ENCODE measurements at regions not wholly inside any gene's neighbourhood (a gene's known extent, or its start where the extent isn't known, plus 50 kb on each side); places are given as distances from the start of the nearest gene placed in this dataset.
"Not testable (repeated sequence)": the region's sequence is repeated elsewhere in the genome, so short reads cannot be mapped to it uniquely, and the experiment has no call there.

DNA sequence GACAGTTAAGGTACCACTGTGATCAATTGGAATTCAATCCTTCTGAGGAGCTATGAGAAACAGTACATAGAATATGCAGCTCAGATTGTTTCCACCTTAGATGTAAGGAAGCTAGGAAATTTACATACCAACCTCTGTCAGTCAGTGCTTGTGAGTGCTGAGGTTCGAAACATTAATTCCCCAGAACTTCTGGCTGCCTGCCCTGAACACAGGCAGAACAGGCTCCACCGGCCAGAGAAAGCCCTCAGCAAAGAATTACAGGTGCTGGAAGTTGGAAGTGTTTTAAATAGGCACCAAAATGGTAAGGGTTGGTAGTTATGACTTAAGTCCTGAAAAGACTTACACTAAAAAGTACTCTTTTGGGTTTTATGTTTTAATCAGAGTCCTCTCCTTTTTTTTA lies 651.8 kb downstream of the C4orf33 start:
- DNase-seq, result no peak

- DNase-seq, result no peak
Measured at GRCh38 chr4:129748991-129749390, 653.0 kb downstream of the C4orf33 start.

GRCh38 chr4:129751646-129752045 lies 655.7 kb downstream of the C4orf33 start:
- no peak for DNase-seq

DNA sequence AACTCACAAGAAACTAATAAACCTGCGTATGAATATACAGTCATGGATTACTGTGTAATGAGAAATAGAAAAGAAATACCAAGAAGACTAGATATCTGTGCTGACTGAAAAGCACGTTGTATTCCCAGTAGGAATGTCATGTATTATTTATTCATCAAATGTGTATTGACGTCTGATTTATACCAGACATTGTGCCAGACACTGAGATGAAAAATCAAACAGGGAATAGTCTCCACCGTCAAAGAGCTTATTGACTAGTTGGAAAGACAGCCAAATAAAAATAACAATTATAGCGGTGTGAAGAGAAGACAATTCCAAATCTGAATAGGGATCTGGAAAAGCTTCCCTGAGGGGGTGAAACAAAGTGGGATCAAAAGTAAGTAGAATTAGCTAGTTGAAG lies 687.6 kb downstream of the C4orf33 start:
- no peak for DNase-seq

DNA sequence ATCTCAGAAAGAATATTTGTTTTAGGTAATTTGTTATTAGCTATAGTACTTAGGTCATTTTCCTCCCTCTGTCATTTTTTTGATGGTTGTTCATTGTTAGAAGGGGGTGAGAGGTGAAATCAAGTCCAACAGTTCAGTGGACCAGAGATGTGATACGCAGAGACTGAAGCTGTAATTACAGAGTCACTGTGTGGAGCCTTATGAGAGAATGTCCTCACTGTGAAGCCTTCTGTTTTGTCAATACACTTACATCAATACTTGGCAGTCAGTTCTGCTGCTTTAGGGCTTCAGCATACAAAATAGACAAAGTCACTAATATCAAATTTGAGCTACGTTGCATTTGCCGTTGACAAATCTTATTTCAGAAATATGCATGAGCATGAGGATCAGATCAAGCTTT lies 692.5 kb downstream of the C4orf33 start:
- no peak for DNase-seq

DNA sequence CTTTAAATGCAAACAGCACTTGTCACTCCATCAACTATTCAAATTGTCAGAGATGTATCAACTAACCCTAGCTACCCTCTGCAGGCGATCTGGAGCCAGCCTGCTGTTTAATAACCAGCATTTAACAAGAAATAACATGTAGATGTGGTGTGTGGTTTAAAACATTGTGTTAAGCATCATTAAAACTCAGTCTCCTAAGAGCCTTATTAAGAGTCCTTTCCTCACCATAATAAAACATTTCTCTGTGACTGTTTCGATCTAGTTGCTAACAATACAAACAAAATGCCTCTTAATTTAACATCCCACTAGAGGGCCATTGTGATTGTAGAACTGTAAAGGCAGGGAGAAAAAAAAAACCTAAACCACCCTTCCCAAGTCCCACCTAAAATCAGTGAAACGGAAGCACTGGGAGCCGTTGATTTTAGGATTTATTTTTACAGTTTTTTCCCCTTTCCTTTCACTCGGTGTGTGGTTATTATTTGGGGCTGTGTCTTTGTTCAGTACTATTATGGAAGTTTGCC lies 708.6 kb downstream of the C4orf33 start:
- no peak for DNase-seq

- no peak for DNase-seq
Measured at GRCh38 chr4:129806986-129807385, 711.0 kb downstream of the C4orf33 start.

DNA sequence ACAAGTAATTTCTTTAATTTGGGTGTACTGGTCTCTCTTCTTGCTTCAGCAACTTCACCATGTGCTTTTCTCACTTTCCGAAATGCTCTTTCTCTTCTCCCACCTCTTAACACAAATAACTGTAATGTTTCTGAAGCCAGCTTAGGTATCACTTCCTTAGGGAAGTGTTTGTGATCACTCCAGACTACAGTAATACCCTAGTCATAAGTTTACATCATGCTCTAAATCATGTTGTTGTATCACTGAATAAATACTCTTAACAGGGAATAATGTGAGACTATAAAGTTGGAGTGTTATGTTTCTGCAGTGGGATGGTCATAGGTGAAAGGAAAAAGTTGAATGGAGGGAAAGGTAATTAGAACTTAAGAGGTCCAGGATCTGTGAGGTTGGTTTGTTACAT lies 712.3 kb downstream of the C4orf33 start:
- no peak for DNase-seq

DNA sequence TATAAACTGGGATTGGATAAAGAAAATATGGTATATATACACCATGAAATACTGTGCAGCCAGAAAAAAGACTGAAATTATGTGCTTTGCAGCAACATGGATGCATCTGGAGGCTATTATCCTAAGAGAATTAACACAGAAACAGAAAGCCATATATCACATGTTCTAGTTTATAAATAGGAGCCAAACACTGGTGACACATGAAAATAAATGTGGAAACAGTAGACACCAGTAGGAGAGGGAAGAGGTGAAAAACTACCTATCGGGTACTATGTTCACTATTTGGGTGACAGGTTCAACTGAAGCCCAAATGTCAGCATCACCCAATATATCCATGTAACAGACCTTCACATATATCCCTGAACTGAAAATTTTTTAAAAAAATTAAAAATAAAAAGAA lies 725.1 kb downstream of the C4orf33 start:
- DNase-seq, result no peak

GRCh38 chr4:129821963-129822362 lies 726.0 kb downstream of the C4orf33 start:
- no peak for DNase-seq

GRCh38 chr4:129822701-129823100 lies 726.7 kb downstream of the C4orf33 start:
- DNase-seq, result no peak

DNA sequence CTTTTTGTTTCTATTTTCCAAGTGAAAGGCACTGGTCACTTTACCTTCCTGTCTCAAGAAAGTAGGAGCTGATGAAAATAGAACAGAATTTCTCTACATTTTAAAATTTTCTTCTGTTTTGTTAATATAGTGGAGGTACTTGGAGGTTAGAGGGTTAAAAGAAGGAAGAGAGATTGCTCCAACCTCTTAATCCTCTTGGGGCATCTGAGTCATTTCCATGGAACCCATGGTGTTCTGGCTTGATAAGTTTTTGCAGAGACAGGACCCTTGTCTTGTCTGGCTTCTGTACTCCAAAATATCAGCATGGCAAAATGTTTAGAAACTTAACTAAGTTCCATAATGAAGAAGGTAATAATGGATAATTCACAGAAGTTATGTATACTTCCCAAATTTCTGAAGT lies 727.2 kb downstream of the C4orf33 start:
- no peak for DNase-seq

GRCh38 chr4:129829373-129829772 lies 733.4 kb downstream of the C4orf33 start:
- no peak for DNase-seq

- no peak for DNase-seq
Measured at GRCh38 chr4:129839687-129840086, 743.7 kb downstream of the C4orf33 start.

GRCh38 chr4:129842096-129842495 lies 746.1 kb downstream of the C4orf33 start:
- no peak for DNase-seq

DNA sequence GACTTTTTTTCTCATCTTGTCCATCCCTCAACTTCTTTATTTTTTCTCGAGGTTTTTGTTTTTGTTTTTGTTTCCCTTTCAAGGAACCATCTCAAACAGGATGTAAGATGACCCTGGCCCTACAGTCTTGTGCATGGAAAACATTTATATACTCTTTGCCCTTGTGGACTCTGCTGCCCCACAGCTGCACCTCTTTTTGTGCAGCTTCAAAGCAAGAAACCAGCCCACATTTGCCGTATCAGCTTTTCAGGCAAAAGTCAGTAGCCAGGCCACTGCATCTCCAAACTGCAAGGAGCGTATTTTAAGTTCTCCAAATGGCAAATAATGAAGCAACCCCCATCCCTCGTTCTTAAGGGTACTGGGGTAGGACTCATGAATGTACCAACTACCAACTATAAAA lies 756.5 kb downstream of the C4orf33 start:
- no peak for DNase-seq

DNA sequence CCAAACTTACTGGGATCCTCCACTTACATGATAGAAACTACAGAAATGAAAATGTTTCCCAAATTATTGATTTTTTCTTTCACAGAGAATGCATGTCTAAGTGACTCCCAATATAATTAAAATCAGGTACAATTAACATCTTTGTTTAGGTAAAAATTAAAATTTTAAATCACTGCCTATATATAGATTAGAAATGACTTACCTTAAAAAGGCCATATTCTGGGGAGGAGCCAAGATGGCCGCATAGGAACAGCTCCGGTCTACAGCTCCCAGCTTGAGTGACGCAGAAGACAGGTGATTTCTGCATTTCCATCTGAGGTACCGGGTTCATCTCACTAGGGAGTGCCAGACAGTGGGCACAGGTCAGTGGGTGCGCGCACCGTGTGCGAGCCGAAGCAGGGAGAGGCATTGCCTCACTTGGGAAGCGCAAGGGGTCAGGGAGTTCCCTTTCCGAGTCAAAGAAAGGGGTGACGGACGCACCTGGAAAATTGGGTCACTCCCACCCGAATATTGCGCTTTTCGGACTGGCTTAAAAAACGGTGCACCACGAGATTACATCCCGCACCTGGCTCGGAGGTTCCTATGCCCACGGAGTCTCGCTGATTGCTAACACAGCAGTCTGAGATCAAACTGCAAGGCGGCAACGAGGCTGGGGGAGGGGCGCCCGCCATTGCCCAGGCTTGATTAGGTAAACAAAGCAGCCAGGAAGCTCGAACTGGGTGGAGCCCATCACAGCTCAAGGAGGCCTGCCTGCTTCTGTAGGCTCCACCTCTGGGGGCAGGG lies 757.9 kb downstream of the C4orf33 start:
- DNase-seq, result not testable (repeated sequence)

- no peak for DNase-seq
Measured at GRCh38 chr4:129862461-129862860, 766.5 kb downstream of the C4orf33 start.

GRCh38 chr4:129863206-129863605 lies 767.3 kb downstream of the C4orf33 start:
- no peak for DNase-seq

- DNase-seq, result no peak
Measured at GRCh38 chr4:129883996-129884395, 788.0 kb downstream of the C4orf33 start.

GRCh38 chr4:129897111-129897510 lies 801.2 kb downstream of the C4orf33 start:
- DNase-seq, result no peak

DNA sequence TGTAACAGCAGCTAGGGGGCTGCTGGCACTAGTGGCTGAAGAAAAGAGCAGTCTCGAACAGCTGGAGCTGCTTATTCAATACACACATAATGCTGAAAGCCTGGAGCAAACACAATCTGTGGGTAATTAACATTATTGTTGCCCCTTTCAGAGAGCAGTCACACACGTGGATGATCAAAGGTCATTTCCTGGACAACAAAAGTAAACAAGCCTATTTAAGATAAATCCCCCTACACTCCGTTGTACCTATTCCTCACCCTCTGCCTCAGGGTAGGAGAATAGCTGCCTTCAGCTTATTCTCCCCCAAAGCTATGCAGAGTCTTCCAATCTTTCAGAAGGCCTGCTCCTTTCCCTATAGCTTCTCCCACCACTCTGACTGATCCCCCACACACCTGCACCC lies 803.9 kb downstream of the C4orf33 start:
- DNase-seq, result no peak

DNA sequence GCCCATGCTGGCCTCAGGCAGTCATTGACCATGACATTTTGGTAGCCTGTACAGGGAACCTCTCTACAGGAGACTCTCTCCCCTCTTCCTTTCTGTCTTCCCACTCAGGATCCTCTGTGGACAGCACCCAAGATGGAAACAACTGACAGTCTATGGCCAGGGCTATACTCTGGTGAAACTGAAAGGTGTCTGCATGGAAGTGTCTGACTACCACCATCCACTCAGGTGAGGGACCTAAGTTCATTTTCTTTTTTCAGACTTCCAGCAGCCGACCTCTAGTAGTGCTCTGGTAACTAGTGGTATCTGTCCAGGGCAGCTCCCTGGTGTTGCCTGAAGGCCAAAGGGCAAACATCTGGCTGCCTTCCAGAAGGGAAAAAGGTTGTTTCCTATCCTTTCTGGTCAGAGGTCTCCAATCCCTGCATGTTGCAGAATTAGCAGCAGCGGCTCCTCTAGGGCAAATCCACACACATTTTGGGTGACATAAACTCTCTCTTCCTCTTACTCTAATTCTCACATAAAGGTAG lies 804.5 kb downstream of the C4orf33 start:
- no peak for DNase-seq

DNA sequence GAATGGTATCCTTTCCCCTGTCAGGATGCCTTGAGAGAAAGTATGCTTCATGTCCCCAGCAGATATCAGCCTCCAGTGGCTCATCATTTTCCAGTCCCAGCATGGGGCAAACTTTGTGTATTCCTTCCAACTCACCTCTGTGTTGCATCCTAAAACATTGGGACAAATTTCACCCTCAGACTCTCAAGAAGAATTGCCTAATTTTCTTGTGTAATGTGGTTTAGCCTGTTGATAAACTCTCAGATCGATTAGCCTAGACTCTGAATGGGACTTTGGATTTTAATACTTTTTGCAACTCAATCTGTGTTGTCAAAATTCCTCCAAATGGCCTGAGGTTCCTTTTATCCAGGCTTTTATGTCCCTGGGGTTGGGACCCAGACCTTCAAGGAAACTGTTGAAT lies 805.3 kb downstream of the C4orf33 start:
- DNase-seq, result no peak

DNA sequence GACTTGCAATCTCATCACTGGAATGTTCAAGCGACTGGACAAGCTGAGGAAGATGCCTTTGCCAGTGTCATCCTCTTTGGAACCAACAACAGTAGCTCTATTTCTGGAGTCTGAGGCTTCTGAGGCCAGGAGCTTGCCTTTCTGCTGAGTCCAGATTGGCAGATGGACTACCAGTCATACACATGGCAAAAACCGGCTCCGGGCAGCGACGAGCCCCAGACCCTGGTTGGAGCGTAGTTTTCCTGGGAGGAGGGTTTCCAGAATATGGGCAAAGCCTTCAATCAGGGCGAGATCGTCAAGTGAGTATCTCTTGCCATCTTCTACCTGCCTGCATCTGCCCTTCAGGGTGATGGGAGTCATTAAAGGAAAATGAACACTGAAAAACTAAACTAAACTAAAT lies 807.9 kb downstream of the C4orf33 start:
- no peak for DNase-seq
